ENCODE measurements at regions not wholly inside any gene's neighbourhood (a gene's known extent, or its start where the extent isn't known, plus 50 kb on each side); places are given as distances from the start of the nearest gene placed in this dataset.

GRCh38 chr2:49371128-49371701 lies 216.9 kb upstream of the FSHR start:
- H3K9ac ChIP-seq (ENCODE audit: low read length), result no peak overlapping the region
- no peaks in the 10 kb centered on the region for H3F3A ChIP-seq (ENCODE audit: insufficient read depth, low read length)
- no peaks in the 10 kb centered on the region for H3K9me3 ChIP-seq (ENCODE audit: low read length)
- no peak overlapping the region for H3K4me3 ChIP-seq (ENCODE audit: low read depth, low read length, poor library complexity, severe bottlenecking)
- no peaks in the 10 kb centered on the region for H4K20me1 ChIP-seq (ENCODE audit: insufficient read depth, low read length)
- no peak overlapping the region for H2AFZ ChIP-seq (ENCODE audit: low read length)
- H3K79me2 ChIP-seq (ENCODE audit: insufficient read depth, low read length), result no peaks in the 10 kb centered on the region
- H3K27me3 ChIP-seq (ENCODE audit: insufficient read depth, low read length), result no peaks in the 10 kb centered on the region
- no peak overlapping the region for H3K4me2 ChIP-seq (ENCODE audit: low read length)
- no peaks in the 10 kb centered on the region for H3K4me1 ChIP-seq (ENCODE audit: insufficient read depth, low read length, severe bottlenecking)
- no peaks in the 10 kb centered on the region for H3K36me3 ChIP-seq (ENCODE audit: insufficient read depth, low read length)
- no peak for TF ChIP-seq EZH2 (IDR thresholded peaks at IDR 0.05; ENCODE audit: borderline replicate concordance, low read length)
- TF ChIP-seq CTCF (IDR thresholded peaks at IDR 0.05; ENCODE audit: low read length), result no peak
- no peaks in the 10 kb centered on the region for H3K9me2 ChIP-seq (ENCODE audit: low read depth, low read length)
- H3K27ac ChIP-seq (ENCODE audit: low read depth, low read length, poor library complexity, severe bottlenecking), result no peak overlapping the region

- Histone ChIP-seq H3K9me2 (ENCODE audit: low read depth, low read length) (no peaks in the 10 kb centered on the region), H3K9me3 (ENCODE audit: low read length) (no peaks in the 10 kb centered on the region), H3F3A (ENCODE audit: insufficient read depth, low read length) (no peaks in the 10 kb centered on the region), H3K4me3 (ENCODE audit: low read depth, low read length, poor library complexity, severe bottlenecking) (no peak overlapping the region), H3K27ac (ENCODE audit: low read depth, low read length, poor library complexity, severe bottlenecking) (no peak overlapping the region), H2AFZ (ENCODE audit: low read length) (no peak overlapping the region), H3K36me3 (ENCODE audit: insufficient read depth, low read length) (no peaks in the 10 kb centered on the region), H3K4me2 (ENCODE audit: low read length) (no peak overlapping the region), H3K27me3 (ENCODE audit: insufficient read depth, low read length) (no peaks in the 10 kb centered on the region), H4K20me1 (ENCODE audit: insufficient read depth, low read length) (no peaks in the 10 kb centered on the region), H3K9ac (ENCODE audit: low read length) (no peak overlapping the region), H3K79me2 (ENCODE audit: insufficient read depth, low read length) (no peaks in the 10 kb centered on the region), H3K4me1 (ENCODE audit: insufficient read depth, low read length, severe bottlenecking) (no peaks in the 10 kb centered on the region)
- TF ChIP-seq EZH2 (IDR thresholded peaks at IDR 0.05; ENCODE audit: borderline replicate concordance, low read length), result no peak
- no peak for TF ChIP-seq CTCF (IDR thresholded peaks at IDR 0.05; ENCODE audit: low read length)
These were observed 215.3 kb upstream of the FSHR start for GRCh38 chr2:49369650-49370049.

GRCh38 chr2:49369101-49369500 lies 214.8 kb upstream of the FSHR start:
- H3K9me3 ChIP-seq (ENCODE audit: low read length), result no peaks in the 10 kb centered on the region
- H3K4me3 ChIP-seq (ENCODE audit: low read depth, low read length, poor library complexity, severe bottlenecking), result no peak overlapping the region
- H3K36me3 ChIP-seq (ENCODE audit: insufficient read depth, low read length), result no peaks in the 10 kb centered on the region
- H3K4me2 ChIP-seq (ENCODE audit: low read length), result no peak overlapping the region
- no peaks in the 10 kb centered on the region for H3F3A ChIP-seq (ENCODE audit: insufficient read depth, low read length)
- no peaks in the 10 kb centered on the region for H3K27me3 ChIP-seq (ENCODE audit: insufficient read depth, low read length)
- TF ChIP-seq EZH2 (IDR thresholded peaks at IDR 0.05; ENCODE audit: borderline replicate concordance, low read length), result no peak
- no peak for TF ChIP-seq CTCF (IDR thresholded peaks at IDR 0.05; ENCODE audit: low read length)
- H2AFZ ChIP-seq (ENCODE audit: low read length), result no peak overlapping the region
- H3K9ac ChIP-seq (ENCODE audit: low read length), result no peak overlapping the region
- H3K4me1 ChIP-seq (ENCODE audit: insufficient read depth, low read length, severe bottlenecking), result no peaks in the 10 kb centered on the region
- H3K79me2 ChIP-seq (ENCODE audit: insufficient read depth, low read length), result no peaks in the 10 kb centered on the region
- H3K9me2 ChIP-seq (ENCODE audit: low read depth, low read length), result no peaks in the 10 kb centered on the region
- no peaks in the 10 kb centered on the region for H4K20me1 ChIP-seq (ENCODE audit: insufficient read depth, low read length)
- no peak overlapping the region for H3K27ac ChIP-seq (ENCODE audit: low read depth, low read length, poor library complexity, severe bottlenecking)

Data from OCI-LY1 (cell line).